GM21576 (cell line): ENCODE measurements at regions not wholly inside any gene's neighbourhood (a gene's known extent, or its start where the extent isn't known, plus 50 kb on each side); places are given as distances from the start of the nearest gene placed in this dataset.
"Not testable (repeated sequence)": the region's sequence is repeated elsewhere in the genome, so short reads cannot be mapped to it uniquely, and the experiment has no call there.

ENCODE experiments used
- ATAC-seq: cut with Tn5 transposase; IDR thresholded peaks from one replicate; pipeline ENCODE4 v1.9.1; 2021; ENCODE audit warnings: mild to moderate bottlenecking, moderate library complexity; ENCODE audit not compliant: unreplicated experiment

DNA sequence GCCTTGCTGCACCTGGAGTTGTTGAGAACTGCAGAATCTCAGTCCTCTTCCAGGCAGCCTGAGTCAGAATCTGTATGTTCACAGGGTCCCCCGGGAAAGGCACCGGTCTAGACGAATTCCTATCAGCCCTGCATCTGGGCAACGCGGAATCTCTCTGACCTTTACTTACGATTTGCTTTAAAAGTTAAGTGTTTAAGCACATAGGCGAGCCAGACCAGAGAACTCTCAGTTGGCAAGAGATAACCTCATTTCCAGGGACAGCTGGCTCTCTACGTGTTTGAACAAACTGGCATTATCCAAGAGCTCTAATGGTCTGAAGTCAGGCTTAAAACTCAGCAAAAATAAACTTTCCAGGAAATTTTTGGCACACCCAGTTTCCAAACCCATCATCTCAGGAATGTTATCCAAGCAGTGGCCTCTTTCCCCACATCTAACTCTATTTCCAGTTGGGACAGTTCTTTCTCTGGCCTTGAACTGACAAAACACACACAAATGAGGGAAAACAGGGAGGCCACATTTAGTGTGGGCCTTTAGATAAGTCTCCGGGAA is 53.4 kb downstream of the HES1 start:
- no peak for ATAC-seq

DNA sequence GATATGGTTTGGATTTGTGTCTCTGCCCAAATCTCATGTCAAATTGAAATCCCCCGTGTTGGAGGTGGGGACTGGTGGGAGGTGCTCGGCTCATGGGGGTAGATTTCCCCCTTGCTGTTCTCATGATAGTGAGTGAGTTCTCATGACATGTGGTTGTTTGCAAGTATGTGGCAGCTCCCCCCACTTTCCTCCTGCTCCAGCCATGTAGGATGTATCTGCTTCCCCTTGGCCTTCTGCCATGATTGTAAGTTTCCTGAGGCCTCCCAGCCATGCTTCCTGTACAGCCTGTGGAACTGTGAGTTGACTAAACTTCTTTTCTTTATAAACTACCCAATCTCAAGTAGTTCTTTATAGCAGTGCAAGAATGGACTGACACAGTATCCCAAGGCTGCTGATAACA is 55.9 kb downstream of the HES1 start:
- not testable (repeated sequence) for ATAC-seq

DNA sequence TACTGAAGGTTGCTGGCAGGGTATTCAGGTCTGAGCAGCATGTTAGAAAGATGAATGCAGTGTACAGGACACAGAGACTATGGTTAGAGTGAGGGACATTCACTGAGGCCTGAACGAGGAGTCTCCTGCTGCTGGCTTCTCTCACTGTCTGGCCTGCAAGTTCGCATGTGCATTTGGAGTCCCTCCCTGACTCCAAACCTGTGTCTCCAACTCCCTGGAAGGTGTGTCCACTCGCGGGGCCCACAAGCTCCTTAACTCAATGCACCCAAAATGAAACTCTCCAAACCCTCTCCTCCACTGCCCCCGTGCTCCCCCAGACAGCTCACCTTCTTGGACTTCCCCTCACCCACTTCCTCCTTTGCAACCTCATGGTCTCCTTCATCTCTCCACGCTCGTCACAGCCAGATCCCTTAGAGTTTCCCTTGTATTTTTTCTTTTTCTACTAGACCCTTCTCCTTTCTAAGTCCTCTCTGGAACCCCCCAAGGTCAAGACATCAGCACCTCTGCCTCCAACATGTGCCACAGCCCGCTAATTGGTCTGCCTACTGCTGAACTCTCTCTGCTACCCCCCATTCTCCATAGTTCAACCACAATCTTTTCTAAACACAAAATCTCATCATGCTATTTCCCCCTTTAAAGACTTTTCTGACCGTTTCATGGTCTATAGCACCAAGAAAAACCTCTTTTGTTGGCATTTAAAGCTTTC is 58.3 kb downstream of the HES1 start:
- ATAC-seq: no peak

DNA sequence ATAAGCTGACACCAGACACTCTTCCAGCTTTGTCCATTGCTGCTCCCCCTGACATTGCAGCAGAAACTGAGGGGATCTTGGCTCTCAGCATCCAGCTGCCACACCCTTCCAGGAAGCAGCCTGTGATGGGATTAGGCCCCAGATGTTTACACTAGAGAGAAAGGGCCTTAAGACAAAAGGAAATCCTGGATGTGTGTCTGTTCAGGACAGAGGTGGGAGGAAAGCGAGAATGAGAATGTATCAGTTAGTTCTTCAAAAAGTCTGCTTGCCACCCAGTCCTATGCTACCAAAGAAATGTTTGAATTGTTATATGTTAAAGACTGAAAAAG is 58.8 kb downstream of the HES1 start:
- no peak for ATAC-seq

DNA sequence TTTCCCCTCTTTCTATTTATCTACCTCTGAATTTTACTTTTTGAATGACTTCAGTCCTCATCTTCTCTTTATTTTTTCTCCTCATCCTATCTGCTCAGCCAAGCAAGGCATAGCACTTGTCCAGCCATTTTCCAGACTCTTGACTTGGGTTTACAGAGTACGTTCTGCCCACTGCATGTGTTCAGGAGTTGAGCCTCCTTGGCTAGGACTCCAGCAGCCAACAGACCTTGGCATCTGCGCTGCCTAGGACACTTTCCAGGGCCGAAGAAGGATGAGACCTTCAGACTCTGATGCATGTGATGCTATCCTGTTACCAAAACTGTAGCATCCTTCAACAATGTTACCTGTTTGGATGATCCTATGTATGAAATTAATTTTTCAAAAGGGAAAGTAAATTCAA is 59.7 kb downstream of the HES1 start:
- no peak for ATAC-seq

DNA sequence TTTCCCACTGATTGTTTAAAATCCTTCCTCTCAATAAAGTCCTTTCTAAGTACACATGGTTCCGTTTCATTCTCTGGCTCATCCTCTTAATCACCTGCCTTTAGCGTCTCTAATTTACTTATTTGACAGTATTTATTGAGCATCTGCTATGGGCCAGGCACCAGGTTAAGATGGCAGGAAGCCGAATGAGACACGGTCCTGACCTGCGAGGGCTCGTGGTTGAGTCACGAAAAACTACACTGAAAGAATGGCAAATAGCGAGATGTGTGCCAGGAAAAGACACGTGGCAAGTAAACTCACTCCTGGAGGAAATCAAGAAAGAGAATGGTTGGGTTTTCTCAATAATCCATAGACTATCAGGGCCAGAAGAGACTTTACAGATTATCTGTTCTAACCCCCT is 60.9 kb downstream of the HES1 start:
- ATAC-seq: no peak

DNA sequence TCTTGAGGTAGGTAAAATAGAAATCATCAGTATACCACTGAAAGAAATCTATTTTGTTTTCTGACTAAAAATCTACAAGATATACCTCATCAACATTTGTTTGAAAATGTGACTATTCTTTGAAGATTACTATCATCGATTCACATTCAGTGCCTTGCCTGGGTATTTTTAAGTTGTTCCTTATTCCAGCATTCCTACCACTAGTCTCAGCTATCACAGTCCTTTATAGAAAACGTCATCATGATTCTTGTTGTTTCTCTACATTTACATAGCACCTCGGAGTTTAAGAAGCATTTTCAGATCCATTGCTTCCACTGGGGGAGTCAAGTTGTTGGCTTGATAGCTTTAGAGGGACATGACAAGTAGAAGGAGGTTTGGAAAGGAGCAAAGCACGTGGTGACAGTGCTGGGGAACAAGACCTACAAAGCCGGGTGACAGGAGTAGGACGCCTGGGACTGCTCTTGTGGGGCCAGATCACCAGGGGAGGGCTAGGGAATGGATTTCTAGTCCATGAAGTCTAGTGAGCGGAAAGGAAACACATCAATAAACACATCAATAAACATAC is 61.5 kb downstream of the HES1 start:
- no peak for ATAC-seq

DNA sequence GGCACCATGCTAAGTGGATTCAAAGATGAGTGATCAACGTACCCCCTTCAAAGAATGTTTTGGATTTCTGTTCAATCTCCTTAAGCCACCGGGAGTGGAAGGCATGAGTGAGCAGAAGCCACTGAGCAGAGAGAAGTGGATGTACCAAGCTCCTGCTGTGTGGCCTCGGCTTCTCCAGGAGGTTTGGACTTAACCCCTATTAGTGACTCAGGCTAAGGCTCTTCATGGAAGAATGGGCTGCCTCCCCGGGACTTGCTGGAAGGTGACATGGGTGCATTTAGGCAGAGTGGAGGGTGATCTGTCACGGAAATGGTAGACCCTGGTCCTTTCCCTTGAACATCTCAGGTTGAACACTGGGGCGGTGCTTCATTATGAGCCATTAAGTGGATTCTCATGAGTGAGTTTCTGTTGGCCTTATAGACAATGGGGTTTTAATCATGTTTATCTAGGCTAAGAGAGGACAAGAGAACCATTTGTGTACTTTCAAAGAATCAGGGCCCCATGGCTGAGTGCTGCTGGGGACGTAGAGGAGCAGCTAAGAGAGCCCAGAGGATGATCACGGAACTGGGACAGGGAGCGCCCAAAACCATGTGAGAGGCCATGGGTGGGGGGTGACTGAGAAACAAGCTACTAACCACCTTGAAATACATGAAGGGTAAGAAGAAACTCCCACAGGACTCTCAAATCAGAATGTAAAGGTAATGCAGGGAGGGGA is 62.2 kb downstream of the HES1 start:
- no peak for ATAC-seq

DNA sequence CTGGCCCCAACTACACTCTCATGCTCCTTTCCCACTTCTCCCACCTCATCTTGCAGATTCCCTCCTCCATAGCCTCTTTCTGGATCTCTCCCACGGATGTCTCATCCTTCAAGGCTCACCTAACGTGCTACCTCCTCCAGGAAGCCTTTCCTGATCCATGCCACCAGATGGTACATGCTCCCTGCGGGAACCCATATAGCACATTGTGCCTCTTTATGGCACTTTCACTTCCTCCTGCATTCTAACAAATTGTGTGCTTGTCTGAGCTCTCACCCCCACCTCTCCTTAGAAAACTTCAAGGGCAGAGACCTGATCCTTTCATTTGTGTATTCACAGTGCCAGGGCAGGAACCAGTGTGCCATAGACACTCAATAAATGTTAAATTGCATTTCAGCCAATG is 63.0 kb downstream of the HES1 start:
- ATAC-seq: peak; percentile 49

DNA sequence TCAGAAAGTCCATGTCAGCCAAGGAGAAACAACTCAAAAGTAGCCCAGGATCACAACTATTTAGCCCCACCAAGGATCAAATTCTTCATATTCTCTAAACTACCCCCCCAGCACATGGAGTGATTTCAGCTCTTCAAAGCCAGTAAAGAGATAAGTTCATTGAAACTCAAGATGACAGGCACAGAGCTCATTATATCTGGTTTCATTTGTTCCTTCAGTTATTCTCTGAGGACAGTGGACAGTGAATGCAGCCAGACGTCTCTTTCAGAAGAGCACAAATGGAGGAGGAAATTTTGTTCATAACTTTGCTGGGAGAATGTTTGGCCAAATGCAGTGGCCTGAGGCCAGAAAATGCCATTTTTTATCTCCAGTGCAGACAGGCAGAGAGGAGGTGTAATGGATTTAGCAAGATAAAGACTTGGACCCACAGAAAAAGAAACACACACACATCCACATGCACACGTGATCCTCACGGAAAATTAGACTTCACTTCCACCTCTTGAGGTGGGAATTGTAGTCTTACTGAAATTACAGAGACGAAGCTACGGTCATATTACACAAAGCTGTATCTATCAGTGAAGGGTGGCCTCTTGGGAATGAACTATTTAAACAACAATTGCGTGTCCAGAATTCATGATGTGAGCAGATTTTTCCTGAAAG is 64.6 kb downstream of the HES1 start:
- ATAC-seq: no peak

DNA sequence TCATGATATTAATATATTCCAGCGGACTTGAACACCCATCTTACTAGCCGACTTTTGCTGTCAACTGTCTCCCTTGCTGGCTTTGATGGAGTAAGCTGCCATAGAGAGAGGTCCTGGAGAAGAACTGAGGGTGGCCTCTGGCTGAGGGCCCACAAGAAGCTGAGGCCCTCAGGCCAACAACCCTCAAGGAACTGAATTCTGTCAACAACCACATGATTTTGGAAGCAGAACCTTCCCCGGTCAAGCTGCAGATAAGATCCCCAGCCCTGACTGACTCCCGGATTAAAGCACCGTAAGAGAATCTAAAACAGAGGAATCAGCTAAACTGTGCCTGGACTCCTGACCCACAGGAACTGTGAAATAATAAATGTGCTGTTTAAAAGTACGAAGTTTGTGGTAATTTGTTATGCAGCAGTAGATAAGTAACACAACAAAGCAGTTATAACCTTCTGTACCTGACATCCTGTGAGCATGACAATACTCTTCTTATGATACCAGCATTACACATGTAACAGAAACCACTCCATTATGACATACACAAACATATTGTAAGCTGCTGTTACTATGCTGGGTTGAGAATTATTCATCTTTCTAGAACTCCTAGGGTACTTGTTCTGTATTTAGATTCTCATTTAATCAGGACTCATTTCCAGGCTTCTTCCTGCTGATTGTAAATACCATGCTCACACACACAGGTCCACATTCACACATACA is 66.2 kb downstream of the HES1 start:
- no peak for ATAC-seq

DNA sequence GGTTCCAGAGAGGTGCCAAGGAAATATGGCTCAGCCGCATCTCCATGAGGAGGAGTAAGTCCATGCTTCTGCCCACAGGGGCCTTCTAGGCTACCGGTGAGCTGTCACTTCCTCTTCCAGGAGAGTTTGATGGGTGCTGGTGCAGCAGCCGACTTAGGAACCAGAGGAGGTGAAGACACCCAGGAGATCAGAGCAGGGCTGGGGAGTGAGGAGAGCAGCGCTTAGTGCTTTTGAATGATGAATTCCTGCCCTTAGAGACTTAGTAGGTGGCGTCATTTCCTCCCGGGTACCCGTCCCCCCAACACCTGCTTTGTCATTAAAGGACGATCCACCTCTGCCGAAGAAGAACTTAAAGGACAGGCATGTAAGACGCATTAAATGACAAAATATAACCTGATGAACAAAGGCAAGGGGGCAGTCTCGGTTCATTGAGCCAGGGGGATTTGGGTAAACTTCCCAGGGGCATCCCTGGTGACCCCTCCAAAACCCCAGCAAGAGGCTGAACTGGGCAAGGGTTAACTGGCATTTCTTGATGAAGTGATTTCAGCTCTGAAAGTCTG is 67.6 kb downstream of the HES1 start:
- no peak for ATAC-seq

DNA sequence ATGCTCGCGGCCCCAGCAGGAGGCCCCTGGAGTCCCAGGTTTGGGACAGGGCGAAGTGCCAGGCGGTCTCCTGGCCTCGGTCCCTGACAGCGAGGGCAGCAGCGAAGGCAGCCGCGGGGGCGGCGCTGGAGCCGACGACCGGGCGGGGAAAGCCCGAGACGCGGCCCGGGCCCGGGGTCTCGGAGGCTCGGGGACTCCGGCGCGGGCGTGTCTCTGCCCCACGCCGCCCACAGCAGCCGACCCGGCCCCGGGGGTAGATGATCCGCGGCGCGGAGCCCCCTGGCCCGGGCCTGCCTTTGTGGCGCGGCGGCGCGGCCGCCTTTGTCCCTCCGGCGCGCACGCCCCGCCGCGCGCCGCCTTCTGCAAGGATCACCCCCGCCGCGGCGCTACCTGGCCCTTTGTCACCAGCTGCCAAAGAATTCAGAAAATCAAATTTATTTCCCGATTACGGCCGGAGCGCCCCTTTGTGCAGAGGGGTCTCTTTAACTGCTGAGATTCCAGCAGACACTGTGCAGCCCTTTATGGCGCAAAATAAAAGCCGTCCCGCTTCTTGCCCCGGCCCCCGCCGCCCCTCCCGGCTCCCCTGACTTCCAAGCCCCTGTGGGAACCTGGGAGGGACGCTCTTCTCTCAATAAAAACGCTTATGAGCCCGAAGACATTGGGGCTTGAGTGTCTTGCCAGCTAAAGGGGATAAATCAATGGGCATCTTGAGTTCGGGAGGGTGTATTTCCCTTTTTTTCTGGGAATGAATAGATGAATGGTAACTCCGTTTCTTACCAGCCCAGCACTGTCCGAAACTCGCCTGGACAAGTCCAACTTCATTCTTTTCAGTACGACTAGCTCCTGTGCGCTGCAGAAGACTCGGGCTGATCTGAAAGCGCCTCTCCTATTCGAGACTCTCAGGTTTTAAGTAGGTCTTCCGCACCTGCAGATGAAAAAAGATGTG is 68.4 kb downstream of the HES1 start:
- ATAC-seq: no peak

DNA sequence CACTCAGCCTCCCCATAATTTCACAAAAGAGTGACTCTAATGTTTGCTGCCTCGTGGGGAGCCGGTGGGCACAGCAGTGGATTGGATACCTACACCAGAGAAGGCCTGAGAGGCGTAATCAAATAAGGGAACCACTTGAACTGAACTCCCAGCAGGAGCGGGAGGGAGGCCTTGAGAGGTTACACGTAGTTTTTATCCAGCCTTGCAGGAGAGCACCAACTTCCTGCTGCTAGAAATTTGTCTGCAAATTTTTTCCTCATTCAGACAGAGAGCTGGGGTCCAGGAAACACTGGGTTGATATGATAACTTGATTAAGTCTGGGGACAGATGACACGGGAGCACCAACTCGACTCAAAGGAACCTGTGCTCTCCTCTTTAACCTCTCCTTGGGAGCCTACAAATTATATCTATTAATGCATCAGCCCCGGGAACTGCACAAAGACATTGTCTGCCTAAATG is 69.8 kb downstream of the HES1 start:
- ATAC-seq: no peak

DNA sequence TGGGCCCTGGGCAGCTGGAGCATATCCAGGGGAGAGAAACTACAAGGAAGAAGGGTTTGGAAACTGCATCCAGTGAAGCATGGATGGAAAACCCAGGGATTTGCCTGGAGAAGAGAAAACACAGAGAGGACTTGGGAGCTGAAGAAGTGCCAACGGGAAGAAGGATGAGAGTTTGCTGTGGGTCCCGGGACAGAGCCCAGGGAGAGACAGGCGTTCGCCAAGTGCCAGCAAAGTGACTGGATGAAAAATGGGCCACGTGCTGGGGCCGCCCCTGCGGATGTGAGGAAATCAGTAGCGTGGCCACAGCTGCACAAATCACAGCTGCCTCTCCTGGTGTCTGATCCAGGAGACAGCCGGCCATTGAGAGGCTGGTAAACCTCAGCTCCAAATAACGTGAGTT is 70.4 kb downstream of the HES1 start:
- ATAC-seq: no peak

DNA sequence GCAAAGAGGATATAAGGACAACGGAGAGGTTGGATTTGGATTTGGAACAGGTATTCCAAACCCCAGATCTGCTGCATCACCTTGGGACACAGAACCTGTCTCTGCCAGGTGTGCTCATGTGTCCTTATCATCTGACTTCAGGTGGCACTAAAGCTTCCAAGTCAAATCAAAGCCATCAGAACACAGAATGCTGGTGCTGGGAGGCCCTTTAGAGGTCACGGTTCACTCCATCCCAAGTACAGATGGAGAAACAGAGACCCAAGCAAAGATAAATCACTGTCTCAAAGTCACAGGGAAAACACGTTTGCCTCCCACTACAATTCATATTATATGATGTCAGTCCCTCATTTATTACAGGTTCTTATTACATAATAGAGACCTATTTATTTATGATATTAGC is 72.8 kb downstream of the HES1 start:
- no peak for ATAC-seq

DNA sequence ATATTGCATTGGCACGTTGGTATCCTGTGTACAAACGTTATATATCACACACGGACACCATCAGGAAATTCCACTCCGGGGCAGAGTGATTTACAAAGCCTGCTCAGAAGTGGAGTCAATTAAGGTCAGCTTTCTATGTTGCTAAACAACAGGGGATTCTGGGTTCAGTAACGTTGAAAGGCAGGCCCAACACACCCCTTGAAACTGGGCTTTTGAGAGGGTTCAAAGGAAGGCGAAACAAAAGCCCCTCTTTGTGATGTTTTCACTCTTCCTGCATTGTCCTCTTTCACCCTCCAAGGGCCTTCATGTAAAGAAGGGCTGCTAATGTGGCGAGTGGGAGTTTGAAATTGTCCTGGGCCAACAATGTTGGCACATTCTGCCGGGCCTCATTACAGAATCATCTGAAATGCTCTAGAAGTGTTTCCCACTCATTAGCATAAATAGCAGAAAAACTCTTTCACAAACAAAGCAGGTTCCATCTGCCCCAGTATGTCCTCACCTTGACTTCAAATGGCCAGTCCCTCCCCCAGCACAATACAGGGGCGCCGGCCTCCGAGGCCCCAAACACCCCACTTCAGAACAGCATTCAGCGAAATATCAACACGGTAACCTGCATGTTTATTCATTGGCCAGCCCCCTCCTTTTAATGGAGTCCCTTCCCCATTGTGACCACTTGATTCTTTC is 76.4 kb downstream of the HES1 start:
- no peak for ATAC-seq

DNA sequence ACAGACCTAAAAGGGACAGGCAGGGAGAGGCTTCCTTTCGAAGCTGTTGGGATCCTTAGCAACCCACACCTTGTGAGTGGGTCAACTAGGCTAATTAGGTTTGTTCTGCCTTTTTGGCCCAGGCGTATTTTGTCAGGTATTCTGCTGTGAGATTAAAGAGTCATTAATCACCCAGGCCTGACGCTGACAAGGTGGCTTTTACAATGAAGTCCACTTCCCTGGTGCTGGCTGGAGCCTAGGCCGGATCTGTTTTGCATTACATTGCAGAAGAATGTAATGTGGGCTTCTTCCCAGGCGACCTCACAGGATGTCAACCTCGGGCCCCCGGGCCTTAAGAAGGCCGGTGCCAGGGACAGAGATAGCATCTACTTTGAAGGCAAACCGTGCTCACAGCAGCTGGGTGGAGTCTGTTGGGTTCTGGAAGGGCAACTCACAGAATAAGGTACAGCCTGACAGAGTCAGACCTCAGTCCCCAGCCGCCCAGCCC is 76.9 kb downstream of the HES1 start:
- no peak for ATAC-seq

DNA sequence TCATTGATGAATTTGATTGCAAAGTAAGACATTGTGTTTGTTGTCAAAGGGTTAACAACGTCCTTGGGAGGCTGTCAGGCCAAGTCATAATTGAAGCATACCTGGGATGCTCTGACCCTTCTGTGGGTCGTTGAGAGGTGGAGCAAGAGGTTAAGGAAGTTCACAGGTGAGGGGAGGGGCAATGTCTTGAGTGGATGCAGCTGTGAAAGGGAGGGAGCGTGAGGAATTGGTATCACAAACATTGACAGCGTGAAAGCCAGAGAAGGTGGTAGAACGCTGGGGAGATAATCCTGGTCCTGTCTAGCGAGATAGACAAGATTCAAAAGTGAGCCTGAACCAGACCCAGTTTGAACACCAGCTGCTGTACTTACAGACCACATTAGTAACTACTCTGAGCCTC is 79.4 kb downstream of the HES1 start:
- ATAC-seq: no peak
